ENCODE measurements at regions not wholly inside any gene's neighbourhood (a gene's known extent, or its start where the extent isn't known, plus 50 kb on each side); places are given as distances from the start of the nearest gene placed in this dataset.

DNA sequence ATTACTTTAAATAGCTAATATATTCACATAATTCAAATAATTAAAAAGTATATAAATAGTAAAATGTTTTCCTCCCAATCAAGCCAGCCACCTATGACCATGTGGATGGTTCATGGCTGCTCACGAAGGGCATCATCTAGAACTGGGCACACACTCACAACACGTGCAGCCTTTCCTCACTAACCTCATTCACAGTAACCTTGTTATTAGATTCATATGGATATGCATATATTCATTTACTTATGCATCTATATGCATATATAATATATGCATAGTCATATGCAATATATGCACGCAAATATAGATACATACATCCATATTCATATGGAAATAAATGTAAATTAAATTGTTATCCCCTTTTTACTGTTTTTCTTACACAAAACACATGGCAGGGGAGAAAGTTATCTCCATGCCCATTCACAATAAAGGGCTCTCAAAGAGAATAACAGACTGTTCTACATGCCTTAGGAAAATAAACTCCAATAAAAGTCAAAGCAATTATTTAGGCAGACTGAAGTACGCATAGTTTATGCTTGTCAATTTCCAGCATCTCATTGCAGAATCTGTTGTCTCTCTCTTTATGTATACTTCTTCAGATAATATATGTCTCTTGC is 163.9 kb upstream of the ADGRL3 start:
- H3K4me1 Mint-ChIP-seq (ENCODE audit: low read depth, unreplicated experiment) = no peaks in the 10 kb centered on the region
- no peak for DNase-seq
- H3K9me3 Mint-ChIP-seq (ENCODE audit: unreplicated experiment) = no peaks in the 10 kb centered on the region
- no peak overlapping the region for H3K27ac Mint-ChIP-seq (ENCODE audit: unreplicated experiment)
- TF ChIP-seq CTCF (IDR thresholded peaks at IDR 0.05; ENCODE audit: partially characterized antibody, unreplicated experiment) = no peak
- H3K27me3 Mint-ChIP-seq (ENCODE audit: unreplicated experiment) = no peaks in the 10 kb centered on the region
- H3K36me3 Mint-ChIP-seq (ENCODE audit: unreplicated experiment) = no peaks in the 10 kb centered on the region
- no peak overlapping the region for H3K4me3 Mint-ChIP-seq (ENCODE audit: unreplicated experiment)

DNA sequence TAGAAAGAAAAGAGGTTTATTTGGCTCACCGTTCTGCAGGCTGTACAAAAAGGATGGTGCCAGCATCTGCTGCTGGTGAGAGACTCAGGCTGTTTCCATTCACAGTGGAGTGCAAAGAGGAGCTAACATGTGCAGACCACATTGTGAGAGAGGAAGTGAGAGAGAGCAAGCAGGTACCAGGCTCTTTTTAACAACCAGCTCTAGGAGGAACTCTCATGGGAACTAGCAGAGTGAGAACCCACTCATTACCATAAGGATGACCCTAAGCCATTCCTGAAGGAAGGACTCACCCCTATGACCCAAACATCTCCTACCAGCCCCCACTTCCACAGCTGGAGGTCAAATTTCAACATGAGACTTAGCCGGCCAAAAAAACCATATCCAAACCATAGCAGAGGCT is 158.6 kb upstream of the ADGRL3 start:
- Mint-ChIP-seq H3K36me3 (ENCODE audit: unreplicated experiment) (no peaks in the 10 kb centered on the region), H3K4me1 (ENCODE audit: low read depth, unreplicated experiment) (peaks cover 12% of the 10 kb centered on the region), H3K4me3 (ENCODE audit: unreplicated experiment) (no peak overlapping the region), H3K9me3 (ENCODE audit: unreplicated experiment) (no peaks in the 10 kb centered on the region), H3K27me3 (ENCODE audit: unreplicated experiment) (no peaks in the 10 kb centered on the region), H3K27ac (ENCODE audit: unreplicated experiment) (no peak overlapping the region)
- no peak for TF ChIP-seq CTCF (IDR thresholded peaks at IDR 0.05; ENCODE audit: partially characterized antibody, unreplicated experiment)
- DNase-seq = no peak

GRCh38 chr4:61044837-61045236 is 155.3 kb upstream of the ADGRL3 start:
- H3K27me3 Mint-ChIP-seq (ENCODE audit: unreplicated experiment) = no peaks in the 10 kb centered on the region
- H3K36me3 Mint-ChIP-seq (ENCODE audit: unreplicated experiment) = no peaks in the 10 kb centered on the region
- H3K27ac Mint-ChIP-seq (ENCODE audit: unreplicated experiment) = no peak overlapping the region
- no peaks in the 10 kb centered on the region for H3K9me3 Mint-ChIP-seq (ENCODE audit: unreplicated experiment)
- H3K4me3 Mint-ChIP-seq (ENCODE audit: unreplicated experiment) = no peak overlapping the region
- H3K4me1 Mint-ChIP-seq (ENCODE audit: low read depth, unreplicated experiment) = peaks cover 12% of the 10 kb centered on the region
- no peak for TF ChIP-seq CTCF (IDR thresholded peaks at IDR 0.05; ENCODE audit: partially characterized antibody, unreplicated experiment)
- no peak for DNase-seq

- peaks cover 8% of the 10 kb centered on the region for H3K4me1 Mint-ChIP-seq (ENCODE audit: low read depth, unreplicated experiment)
- H3K27ac Mint-ChIP-seq (ENCODE audit: unreplicated experiment) = no peak overlapping the region
- H3K9me3 Mint-ChIP-seq (ENCODE audit: unreplicated experiment) = no peaks in the 10 kb centered on the region
- H3K4me3 Mint-ChIP-seq (ENCODE audit: unreplicated experiment) = no peak overlapping the region
- TF ChIP-seq CTCF (IDR thresholded peaks at IDR 0.05; ENCODE audit: partially characterized antibody, unreplicated experiment) = no peak
- H3K27me3 Mint-ChIP-seq (ENCODE audit: unreplicated experiment) = peaks cover 2% of the 10 kb centered on the region
- no peak for DNase-seq
- H3K36me3 Mint-ChIP-seq (ENCODE audit: unreplicated experiment) = no peaks in the 10 kb centered on the region
Observed at GRCh38 chr4:61049018-61049417, 151.1 kb upstream of the ADGRL3 start.

DNA sequence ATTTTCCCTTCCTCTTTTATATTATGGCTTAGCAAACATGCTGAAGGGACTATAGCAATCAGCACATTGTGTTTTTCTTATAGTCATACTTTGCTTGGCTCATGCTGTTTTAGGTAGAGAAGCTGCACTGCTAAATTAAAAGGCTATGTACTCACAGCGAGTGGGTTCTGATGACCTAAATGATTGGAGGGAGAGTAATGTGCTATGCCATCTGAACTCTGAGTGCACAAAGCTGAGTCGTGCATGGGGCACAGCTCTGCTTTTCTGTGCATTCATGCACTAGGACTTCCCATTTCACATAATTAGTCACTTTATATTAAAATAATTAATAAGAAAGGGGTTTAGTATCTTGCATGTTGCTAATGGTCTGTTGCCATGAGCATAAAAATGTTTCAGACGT is 132.7 kb upstream of the ADGRL3 start:
- H3K27ac Mint-ChIP-seq (ENCODE audit: unreplicated experiment) = no peak overlapping the region
- no peak for DNase-seq
- H3K27me3 Mint-ChIP-seq (ENCODE audit: unreplicated experiment) = no peaks in the 10 kb centered on the region
- peaks cover 5% of the 10 kb centered on the region for H3K4me1 Mint-ChIP-seq (ENCODE audit: low read depth, unreplicated experiment)
- H3K4me3 Mint-ChIP-seq (ENCODE audit: unreplicated experiment) = no peak overlapping the region
- H3K9me3 Mint-ChIP-seq (ENCODE audit: unreplicated experiment) = peaks cover 4% of the 10 kb centered on the region
- H3K36me3 Mint-ChIP-seq (ENCODE audit: unreplicated experiment) = no peaks in the 10 kb centered on the region
- no peak for TF ChIP-seq CTCF (IDR thresholded peaks at IDR 0.05; ENCODE audit: partially characterized antibody, unreplicated experiment)
